ENCODE measurements at regions not wholly inside any gene's neighbourhood (a gene's known extent, or its start where the extent isn't known, plus 50 kb on each side); places are given as distances from the start of the nearest gene placed in this dataset.

DNA sequence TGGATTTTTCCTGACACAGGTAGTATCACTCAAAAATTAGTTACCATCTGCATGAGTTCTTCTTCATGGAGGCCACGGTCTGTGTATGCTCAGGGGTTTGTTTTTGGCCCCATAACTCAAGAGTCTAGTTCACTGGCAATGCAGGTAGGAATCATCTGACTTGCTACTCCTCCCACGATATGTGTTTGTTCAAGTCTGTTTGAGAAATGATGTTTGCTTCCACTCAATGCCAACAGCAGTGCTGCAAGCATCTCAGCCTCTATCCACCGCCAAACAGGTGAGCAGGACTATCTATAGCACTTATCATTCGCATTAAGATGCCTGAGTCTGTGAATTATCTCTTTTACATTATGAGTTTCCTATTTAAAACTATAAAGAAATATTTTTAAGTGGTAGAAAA lies 264.8 kb upstream of the PTGER4 start:
- no peak for TF ChIP-seq EZH2phosphoT487 (IDR thresholded peaks at IDR 0.05; ENCODE audit: borderline replicate concordance)
- TF ChIP-seq, protein P1, sequence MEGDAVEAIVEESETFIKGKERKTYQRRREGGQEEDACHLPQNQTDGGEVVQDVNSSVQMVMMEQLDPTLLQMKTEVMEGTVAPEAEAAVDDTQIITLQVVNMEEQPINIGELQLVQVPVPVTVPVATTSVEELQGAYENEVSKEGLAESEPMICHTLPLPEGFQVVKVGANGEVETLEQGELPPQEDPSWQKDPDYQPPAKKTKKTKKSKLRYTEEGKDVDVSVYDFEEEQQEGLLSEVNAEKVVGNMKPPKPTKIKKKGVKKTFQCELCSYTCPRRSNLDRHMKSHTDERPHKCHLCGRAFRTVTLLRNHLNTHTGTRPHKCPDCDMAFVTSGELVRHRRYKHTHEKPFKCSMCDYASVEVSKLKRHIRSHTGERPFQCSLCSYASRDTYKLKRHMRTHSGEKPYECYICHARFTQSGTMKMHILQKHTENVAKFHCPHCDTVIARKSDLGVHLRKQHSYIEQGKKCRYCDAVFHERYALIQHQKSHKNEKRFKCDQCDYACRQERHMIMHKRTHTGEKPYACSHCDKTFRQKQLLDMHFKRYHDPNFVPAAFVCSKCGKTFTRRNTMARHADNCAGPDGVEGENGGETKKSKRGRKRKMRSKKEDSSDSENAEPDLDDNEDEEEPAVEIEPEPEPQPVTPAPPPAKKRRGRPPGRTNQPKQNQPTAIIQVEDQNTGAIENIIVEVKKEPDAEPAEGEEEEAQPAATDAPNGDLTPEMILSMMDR (conservative IDR thresholded peaks at IDR 0.05; ENCODE audit: low read length) = no peak
- H3K4me1 ChIP-seq (ENCODE audit: insufficient read depth, low read length, poor library complexity, severe bottlenecking) = peaks cover 16% of the 10 kb centered on the region
- no peak overlapping the region for H3K4me3 ChIP-seq (ENCODE audit: low read length, poor library complexity, severe bottlenecking)
- no peak overlapping the region for H3K9ac ChIP-seq (ENCODE audit: low read depth, low read length, poor library complexity, severe bottlenecking)
- no peaks in the 10 kb centered on the region for H4K20me1 ChIP-seq (ENCODE audit: insufficient read depth, low read length, poor library complexity, severe bottlenecking)
- H3K36me3 ChIP-seq (ENCODE audit: insufficient read depth, low read length) = no peaks in the 10 kb centered on the region
- H3K4me2 ChIP-seq (ENCODE audit: low read depth, low read length, poor library complexity, severe bottlenecking) = no peak overlapping the region
- H2AFZ ChIP-seq (ENCODE audit: low read length) = no peak overlapping the region
- H3K9me3 ChIP-seq (ENCODE audit: insufficient read depth, low read depth, low read length) = no peaks in the 10 kb centered on the region
- H3K79me2 ChIP-seq (ENCODE audit: insufficient read depth, low read length) = no peaks in the 10 kb centered on the region
- no peaks in the 10 kb centered on the region for H3F3A ChIP-seq (ENCODE audit: low read depth)
- H3K9me2 ChIP-seq (replicated peaks; ENCODE audit: low read depth, low read length) = no peaks in the 10 kb centered on the region
- H3K27me3 ChIP-seq (ENCODE audit: insufficient read depth, low read length, poor library complexity, severe bottlenecking) = no peaks in the 10 kb centered on the region

DNA sequence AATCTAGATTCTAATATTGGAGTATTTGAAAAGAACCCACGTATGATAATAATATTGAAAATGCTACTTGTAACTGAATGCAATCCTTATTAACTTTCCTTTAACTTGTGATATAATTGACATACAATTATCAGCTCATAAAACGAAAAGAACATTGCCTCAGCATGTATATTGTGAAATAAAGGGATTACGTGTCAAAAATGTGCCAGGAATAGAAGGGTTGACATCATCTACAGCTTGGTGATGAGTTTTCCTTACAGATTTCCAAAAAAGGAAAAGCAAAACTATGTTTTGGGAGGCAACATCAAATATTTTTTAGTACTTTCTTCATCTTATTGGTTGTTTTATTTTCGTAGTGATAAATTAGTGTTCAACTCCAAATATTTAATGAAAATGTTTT lies 266.0 kb upstream of the PTGER4 start:
- H3K4me1 ChIP-seq (ENCODE audit: insufficient read depth, low read length, poor library complexity, severe bottlenecking) = peaks cover 17% of the 10 kb centered on the region
- H3K27me3 ChIP-seq (ENCODE audit: insufficient read depth, low read length, poor library complexity, severe bottlenecking) = no peaks in the 10 kb centered on the region
- no peak overlapping the region for H2AFZ ChIP-seq (ENCODE audit: low read length)
- no peaks in the 10 kb centered on the region for H3K9me2 ChIP-seq (replicated peaks; ENCODE audit: low read depth, low read length)
- no peak overlapping the region for H3K4me3 ChIP-seq (ENCODE audit: low read length, poor library complexity, severe bottlenecking)
- no peak overlapping the region for H3K9ac ChIP-seq (ENCODE audit: low read depth, low read length, poor library complexity, severe bottlenecking)
- TF ChIP-seq, protein P1 (conservative IDR thresholded peaks at IDR 0.05; ENCODE audit: low read length) = no peak
- no peak for TF ChIP-seq EZH2phosphoT487 (IDR thresholded peaks at IDR 0.05; ENCODE audit: borderline replicate concordance)
- no peak overlapping the region for H3K4me2 ChIP-seq (ENCODE audit: low read depth, low read length, poor library complexity, severe bottlenecking)
- no peaks in the 10 kb centered on the region for H3F3A ChIP-seq (ENCODE audit: low read depth)
- H3K36me3 ChIP-seq (ENCODE audit: insufficient read depth, low read length) = no peaks in the 10 kb centered on the region
- no peaks in the 10 kb centered on the region for H3K79me2 ChIP-seq (ENCODE audit: insufficient read depth, low read length)
- no peaks in the 10 kb centered on the region for H3K9me3 ChIP-seq (ENCODE audit: insufficient read depth, low read depth, low read length)
- no peaks in the 10 kb centered on the region for H4K20me1 ChIP-seq (ENCODE audit: insufficient read depth, low read length, poor library complexity, severe bottlenecking)

DNA sequence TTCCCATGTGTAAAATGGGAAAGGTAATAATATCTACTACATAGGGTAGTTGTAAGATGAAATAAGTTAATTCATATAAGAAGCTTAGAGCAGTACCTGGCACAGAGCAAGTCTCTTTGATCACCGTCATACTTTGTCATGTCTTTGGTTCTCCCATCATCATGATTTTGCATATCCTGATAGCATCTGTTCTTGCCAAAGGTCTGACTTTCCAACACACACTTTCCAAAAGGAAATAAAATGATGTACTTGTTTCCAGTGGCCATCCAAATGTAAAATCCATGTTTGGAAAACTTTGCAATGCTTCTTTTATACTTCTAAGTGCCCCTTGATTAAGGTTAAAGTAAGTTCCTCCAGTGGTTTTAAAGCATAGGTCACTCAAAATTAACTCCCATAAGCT lies 266.9 kb upstream of the PTGER4 start:
- no peak overlapping the region for H3K9ac ChIP-seq (ENCODE audit: low read depth, low read length, poor library complexity, severe bottlenecking)
- no peak overlapping the region for H2AFZ ChIP-seq (ENCODE audit: low read length)
- H3K79me2 ChIP-seq (ENCODE audit: insufficient read depth, low read length) = no peaks in the 10 kb centered on the region
- no peak overlapping the region for H3K4me3 ChIP-seq (ENCODE audit: low read length, poor library complexity, severe bottlenecking)
- H3K4me1 ChIP-seq (ENCODE audit: insufficient read depth, low read length, poor library complexity, severe bottlenecking) = peaks cover 17% of the 10 kb centered on the region
- H3K9me2 ChIP-seq (replicated peaks; ENCODE audit: low read depth, low read length) = no peaks in the 10 kb centered on the region
- no peak overlapping the region for H3K4me2 ChIP-seq (ENCODE audit: low read depth, low read length, poor library complexity, severe bottlenecking)
- H3K27me3 ChIP-seq (ENCODE audit: insufficient read depth, low read length, poor library complexity, severe bottlenecking) = no peaks in the 10 kb centered on the region
- no peaks in the 10 kb centered on the region for H3F3A ChIP-seq (ENCODE audit: low read depth)
- no peaks in the 10 kb centered on the region for H3K36me3 ChIP-seq (ENCODE audit: insufficient read depth, low read length)
- no peaks in the 10 kb centered on the region for H4K20me1 ChIP-seq (ENCODE audit: insufficient read depth, low read length, poor library complexity, severe bottlenecking)
- no peaks in the 10 kb centered on the region for H3K9me3 ChIP-seq (ENCODE audit: insufficient read depth, low read depth, low read length)
- TF ChIP-seq, protein P1 (conservative IDR thresholded peaks at IDR 0.05; ENCODE audit: low read length) = no peak
- TF ChIP-seq EZH2phosphoT487 (IDR thresholded peaks at IDR 0.05; ENCODE audit: borderline replicate concordance) = no peak

Measured in Loucy (cell line).